IMR-90 (cell line): ENCODE measurements at regions not wholly inside any gene's neighbourhood (a gene's known extent, or its start where the extent isn't known, plus 50 kb on each side); places are given as distances from the start of the nearest gene placed in this dataset.

Experiments
- ATAC-seq: fragments of 200-7000 bp; cut with Tn5 transposase; 2 replicates; pipeline ENCODE4 v1.9.1; 2020; ENCODE audit warnings: low read depth, mild to moderate bottlenecking, moderate library complexity
- BruUV-seq: library from RNA; stranded (reverse); fragments of 400-500 nt; replicated peaks from 2 replicates; lab custom pipeline; 2021; lab: Mats Ljungman, UMichigan
- CTCF ChIA-PET: fragments of 300-600 bp; formaldehyde crosslinking; extraction: SDS; loops from one replicate; lab custom pipeline; 2021; ENCODE audit warnings: antibody characterized with exemption; lab: Yijun Ruan, JAX
- POLR2A ChIA-PET: fragments of 300-600 bp; sonication (Branson Sonifier 250); formaldehyde crosslinking; loops from one replicate; lab custom pipeline; 2022; ENCODE audit warnings: antibody characterized with exemption; ENCODE audit not compliant: unreplicated experiment; lab: Charles Lee
- DNase-seq: peaks from one replicate; pipeline ENCODE4 v3.0.0; 2013
- H2AFZ ChIP-seq: replicated peaks from 2 replicates; pipeline ENCODE3; 2013; ENCODE audit warnings: low read length, mild to moderate bottlenecking; ENCODE audit not compliant: poor library complexity
- H2AK5ac ChIP-seq: 2 replicates; pipeline ENCODE4 v1.6.1; 2013; ENCODE audit warnings: low read depth, low read length, inconsistent platforms
- H2AK9ac ChIP-seq: replicated peaks from 2 replicates; pipeline ENCODE3; 2013; ENCODE audit warnings: mild to moderate bottlenecking, low read depth, low read length, moderate library complexity; ENCODE audit not compliant: poor library complexity
- H2BK120ac ChIP-seq: 2 replicates; pipeline ENCODE4 v1.6.1; 2013; ENCODE audit warnings: low read depth, low read length, inconsistent platforms
- H2BK15ac ChIP-seq: 3 replicates; pipeline ENCODE4 v1.6.1; 2013; ENCODE audit warnings: low read depth, low read length, inconsistent platforms
- H2BK20ac ChIP-seq: 2 replicates; pipeline ENCODE4 v1.6.1; 2013; ENCODE audit warnings: low read depth, mild to moderate bottlenecking, inconsistent platforms, low read length, moderate library complexity
- H2BK5ac ChIP-seq: 2 replicates; pipeline ENCODE4 v1.6.1; 2013; ENCODE audit warnings: mild to moderate bottlenecking, low read depth, low read length, inconsistent platforms; ENCODE audit not compliant: poor library complexity, severe bottlenecking
- H3K14ac ChIP-seq: replicated peaks from 2 replicates; pipeline ENCODE4 v1.6.1; 2013; ENCODE audit warnings: low read depth, low read length, inconsistent platforms
- H3K18ac ChIP-seq: 2 replicates; pipeline ENCODE4 v1.6.1; 2013; ENCODE audit warnings: low read depth, low read length, control low read depth
- H3K23ac ChIP-seq: 2 replicates; pipeline ENCODE4 v1.6.1; 2013; ENCODE audit warnings: low read depth, low read length, inconsistent platforms
- H3K27ac ChIP-seq: 2 replicates; pipeline ENCODE4 v1.5.1; 2013; ENCODE audit warnings: mild to moderate bottlenecking, control low read depth, low read length; ENCODE audit not compliant: insufficient read depth
- H3K27me3 ChIP-seq: 2 replicates; pipeline ENCODE4 v1.6.1; 2013; ENCODE audit warnings: low read length; ENCODE audit not compliant: control insufficient read depth, insufficient read depth
- H3K36me3 ChIP-seq: 2 replicates; pipeline ENCODE4 v1.6.1; 2013; ENCODE audit warnings: low read length, mixed read lengths; ENCODE audit not compliant: control insufficient read depth, insufficient read depth
- H3K4ac ChIP-seq: 2 replicates; pipeline ENCODE4 v1.6.1; 2013; ENCODE audit warnings: low read depth, low read length, inconsistent platforms
- H3K4me1 ChIP-seq: 2 replicates; pipeline ENCODE4 v1.6.1; 2013; ENCODE audit warnings: low read length, mixed read lengths; ENCODE audit not compliant: control insufficient read depth, insufficient read depth
- H3K4me2 ChIP-seq: 2 replicates; pipeline ENCODE4 v1.6.1; 2013; ENCODE audit warnings: low read depth, mild to moderate bottlenecking, control low read depth, low read length, moderate library complexity
- H3K4me3 ChIP-seq: 2 replicates; pipeline ENCODE4 v1.5.1; 2013; ENCODE audit warnings: low read depth, mild to moderate bottlenecking, control low read depth, low read length, moderate library complexity; ENCODE audit not compliant: insufficient read depth
- H3K56ac ChIP-seq: 2 replicates; pipeline ENCODE4 v1.6.1; 2013; ENCODE audit warnings: low read length, inconsistent platforms; ENCODE audit not compliant: insufficient read depth; ENCODE audit errors: extremely low read depth
- H3K79me1 ChIP-seq, 2 experiments: 2 replicates each; pipeline ENCODE4 v1.6.1; 2013; ENCODE audit warnings: low read length in 2 of 2, inconsistent platforms in 1 of 2, low read depth in 1 of 2
- H3K9ac ChIP-seq: 2 replicates; pipeline ENCODE4 v1.6.1; 2013; ENCODE audit warnings: low read depth, low read length, control low read depth
- H3K9me1 ChIP-seq: 2 replicates; pipeline ENCODE4 v1.6.1; 2013; ENCODE audit warnings: low read length, inconsistent platforms; ENCODE audit not compliant: insufficient read depth
- H3K9me3 ChIP-seq: 2 replicates; pipeline ENCODE4 v1.6.1; 2013; ENCODE audit warnings: low read length; ENCODE audit not compliant: control insufficient read depth, insufficient read depth
- H4K20me1 ChIP-seq: 2 replicates; pipeline ENCODE4 v1.6.1; 2013; ENCODE audit warnings: low read length, inconsistent platforms; ENCODE audit not compliant: insufficient read depth
- H4K5ac ChIP-seq: 2 replicates; pipeline ENCODE4 v1.6.1; 2013; ENCODE audit warnings: mild to moderate bottlenecking, low read depth, low read length, control low read depth
- H4K8ac ChIP-seq, 2 experiments: 2 replicates each; pipeline ENCODE4 v1.6.1; 2013; ENCODE audit warnings: low read depth in 2 of 2, low read length in 2 of 2, control low read depth in 1 of 2, inconsistent platforms in 1 of 2
- H4K91ac ChIP-seq: 2 replicates; pipeline ENCODE4 v1.6.1; 2013; ENCODE audit warnings: low read depth, low read length, inconsistent platforms; ENCODE audit not compliant: insufficient read depth
- BHLHE40 ChIP-seq: fragments of 150-350 bp; IDR thresholded peaks from 2 replicates; pipeline ENCODE4 v1.6.1; 2016; ENCODE audit warnings: mild to moderate bottlenecking, low read depth, low read length
- CEBPB ChIP-seq: IDR thresholded peaks from 2 replicates; pipeline ENCODE4 v1.6.1; 2012; ENCODE audit warnings: low read depth, low read length, improper control_type of control experiment
- CHD1 ChIP-seq: IDR thresholded peaks from 2 replicates; pipeline ENCODE4 v1.6.1; 2012; ENCODE audit warnings: low read depth, low read length, improper control_type of control experiment
- CTCF ChIP-seq: conservative IDR thresholded peaks from 2 replicates; pipeline ENCODE4 v1.5.1; 2012; ENCODE audit warnings: mild to moderate bottlenecking, low read depth, low read length, improper control_type of control experiment
- ELK1 ChIP-seq: fragments of 150-350 bp; IDR thresholded peaks from 2 replicates; pipeline ENCODE4 v1.6.1; 2016; ENCODE audit warnings: low read depth, mild to moderate bottlenecking, low read length, moderate library complexity, borderline replicate concordance
- FOS ChIP-seq: fragments of 150-350 bp; IDR thresholded peaks from 2 replicates; pipeline ENCODE4 v1.6.1; 2016; ENCODE audit warnings: low read depth, low read length
- MAFK ChIP-seq: IDR thresholded peaks from 2 replicates; pipeline ENCODE4 v1.6.1; 2012; ENCODE audit warnings: low read depth, low read length, improper control_type of control experiment
- MAZ ChIP-seq: IDR thresholded peaks from 2 replicates; pipeline ENCODE4 v1.6.1; 2012; ENCODE audit warnings: low read depth, mild to moderate bottlenecking, low read length, improper control_type of control experiment, moderate library complexity, borderline replicate concordance
- MXI1 ChIP-seq: IDR thresholded peaks from 2 replicates; pipeline ENCODE4 v1.6.1; 2012; ENCODE audit warnings: low read depth, mild to moderate bottlenecking, low read length, moderate library complexity, borderline replicate concordance
- NFE2L2 ChIP-seq: fragments of 150-350 bp; IDR thresholded peaks from 2 replicates; pipeline ENCODE4 v1.6.1; 2016; ENCODE audit warnings: low read depth, mild to moderate bottlenecking, low read length
- POLR2A ChIP-seq: IDR thresholded peaks from 2 replicates; pipeline ENCODE4 v1.6.1; 2012; ENCODE audit warnings: mild to moderate bottlenecking, low read depth, low read length
- RAD21 ChIP-seq: IDR thresholded peaks from 2 replicates; pipeline ENCODE4 v1.6.1; 2012; ENCODE audit warnings: low read length, improper control_type of control experiment
- RCOR1 ChIP-seq: IDR thresholded peaks from 2 replicates; pipeline ENCODE4 v1.6.1; 2012; ENCODE audit warnings: mild to moderate bottlenecking, low read length, improper control_type of control experiment; ENCODE audit not compliant: insufficient replicate concordance
- RFX5 ChIP-seq: IDR thresholded peaks from 2 replicates; pipeline ENCODE4 v1.8.0; 2012; ENCODE audit warnings: low read depth, mild to moderate bottlenecking, low read length, moderate library complexity
- SMC3 ChIP-seq: fragments of 150-350 bp; IDR thresholded peaks from 2 replicates; pipeline ENCODE4 v1.6.1; 2016; ENCODE audit warnings: low read depth, mild to moderate bottlenecking, antibody characterized with exemption, low read length, moderate library complexity
- WGBS, 2 experiments: methylation state at CpG; one replicate each; pipeline versions ENCODE4 v1.1.5 to v1.1.7; 2013; ENCODE audit warnings: missing lambda C conversion rate in 2 of 2; ENCODE audit not compliant: insufficient read length in 1 of 2; ENCODE audit errors: extremely low coverage in 2 of 2; 5-methylcytosine and 5-hydroxymethylcytosine counted together
- dilution Hi-C: fragments of 300-500 bp; cut with HindIII; formaldehyde crosslinking; loops from one replicate; pipeline ENCODE4 v1.14.3; 2018; ENCODE audit warnings: low sequenced_read_pairs; ENCODE audit not compliant: unreplicated experiment
- in situ Hi-C: fragments of 300-500 bp; cut with MboI; formaldehyde crosslinking; loops from 3 replicates; pipeline ENCODE4 v1.14.3; 2019; ENCODE audit warnings: low sequenced_read_pairs, inconsistent platforms, mixed read lengths
- intact Hi-C: fragments of 100-400 bp; cut with micrococcal nuclease; formaldehyde crosslinking; loops from 2 replicates; pipeline ENCODE4 v1.10.0; 2022
- TF ChIP-seq, protein P1 (sequence below): fragments of 150-350 bp; IDR thresholded peaks from 2 replicates; pipeline ENCODE4 v1.6.1; 2017; ENCODE audit warnings: mild to moderate bottlenecking, antibody characterized with exemption, low read length, low read depth

GRCh38 chr13:111448504-111448903, 128.1 kb downstream of the TEX29 start:
- in situ Hi-C loops, result no loop called here
- H3K4me2 ChIP-seq, result no peak overlapping the region
- no peak overlapping the region for H2BK15ac ChIP-seq
- peak overlapping the region; percentile 22 for H2AK9ac ChIP-seq
- no peak overlapping the region for H2BK120ac ChIP-seq
- no TSS peak for BruUV-seq
- TF ChIP-seq ELK1, result no peak
- TF ChIP-seq MAZ, result no peak
- TF ChIP-seq, protein P1, sequence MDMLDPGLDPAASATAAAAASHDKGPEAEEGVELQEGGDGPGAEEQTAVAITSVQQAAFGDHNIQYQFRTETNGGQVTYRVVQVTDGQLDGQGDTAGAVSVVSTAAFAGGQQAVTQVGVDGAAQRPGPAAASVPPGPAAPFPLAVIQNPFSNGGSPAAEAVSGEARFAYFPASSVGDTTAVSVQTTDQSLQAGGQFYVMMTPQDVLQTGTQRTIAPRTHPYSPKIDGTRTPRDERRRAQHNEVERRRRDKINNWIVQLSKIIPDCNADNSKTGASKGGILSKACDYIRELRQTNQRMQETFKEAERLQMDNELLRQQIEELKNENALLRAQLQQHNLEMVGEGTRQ, result no peak
- TF ChIP-seq MXI1, result no peak
- no peak for TF ChIP-seq SMC3
- TF ChIP-seq CTCF, result no peak
- TF ChIP-seq RAD21, result no peak
- no peak for TF ChIP-seq MAFK
- no peak for TF ChIP-seq CHD1
- TF ChIP-seq CEBPB, result no peak
- TF ChIP-seq POLR2A, result no peak
- TF ChIP-seq RCOR1, result no peak
- TF ChIP-seq NFE2L2, result no peak
- TF ChIP-seq FOS, result no peak
- TF ChIP-seq RFX5, result no peak
- TF ChIP-seq BHLHE40, result no peak
- no CpG with 5 or more reads among the region's 7 CpGs for WGBS, 2 experiments
- intact Hi-C loops, result no loop called here
- H4K5ac ChIP-seq, result no peak overlapping the region
- no peak overlapping the region for H2BK20ac ChIP-seq
- H4K20me1 ChIP-seq, result no peaks in the 10 kb centered on the region
- no peaks in the 10 kb centered on the region for H3K9me1 ChIP-seq
- no peak overlapping the region for H2AK5ac ChIP-seq
- H3K14ac ChIP-seq, result no peak overlapping the region
- H4K8ac ChIP-seq, result no peak overlapping the region
- peaks cover 6% of the 10 kb centered on the region for H3K9me3 ChIP-seq
- DNase-seq (no peak), ATAC-seq (no peak)
- CTCF ChIA-PET, result no interaction called here
- H3K79me1 ChIP-seq, result no peaks in the 10 kb centered on the region
- no peak overlapping the region for H3K56ac ChIP-seq
- POLR2A ChIA-PET, result no interaction called here
- dilution Hi-C loops, result no loop called here
- no peaks in the 10 kb centered on the region for H3K4me1 ChIP-seq
- H4K91ac ChIP-seq, result no peak overlapping the region
- no peak overlapping the region for H3K4me3 ChIP-seq
- H3K18ac ChIP-seq, result no peak overlapping the region
- no peak overlapping the region for H3K27ac ChIP-seq
- no peaks in the 10 kb centered on the region for H3K27me3 ChIP-seq
- H3K36me3 ChIP-seq, result no peaks in the 10 kb centered on the region
- H3K4ac ChIP-seq, result no peak overlapping the region
- no peak overlapping the region for H3K9ac ChIP-seq
- no peak overlapping the region for H2BK5ac ChIP-seq
- no peak overlapping the region for H3K23ac ChIP-seq
- peak overlapping the region; percentile 37 for H2AFZ ChIP-seq
